IMR-90 (cell line): ENCODE measurements at regions not wholly inside any gene's neighbourhood (a gene's known extent, or its start where the extent isn't known, plus 50 kb on each side); places are given as distances from the start of the nearest gene placed in this dataset.

Experiments used
- ATAC-seq: fragments of 200-7000 bp; cut with Tn5 transposase; 2 replicates; pipeline ENCODE4 v1.9.1; 2020; ENCODE audit warnings: low read depth, mild to moderate bottlenecking, moderate library complexity
- BruUV-seq: library from RNA; stranded (reverse); fragments of 400-500 nt; replicated peaks from 2 replicates; lab custom pipeline; 2021; lab: Mats Ljungman, UMichigan
- CTCF ChIA-PET: fragments of 300-600 bp; formaldehyde crosslinking; extraction: SDS; loops from one replicate; lab custom pipeline; 2021; ENCODE audit warnings: antibody characterized with exemption; lab: Yijun Ruan, JAX
- POLR2A ChIA-PET: fragments of 300-600 bp; sonication (Branson Sonifier 250); formaldehyde crosslinking; loops from one replicate; lab custom pipeline; 2022; ENCODE audit warnings: antibody characterized with exemption; ENCODE audit not compliant: unreplicated experiment; lab: Charles Lee
- DNase-seq: peaks from one replicate; pipeline ENCODE4 v3.0.0; 2013
- H2AFZ ChIP-seq: replicated peaks from 2 replicates; pipeline ENCODE3; 2013; ENCODE audit warnings: low read length, mild to moderate bottlenecking; ENCODE audit not compliant: poor library complexity
- H2AK5ac ChIP-seq: 2 replicates; pipeline ENCODE4 v1.6.1; 2013; ENCODE audit warnings: low read depth, low read length, inconsistent platforms
- H2AK9ac ChIP-seq: replicated peaks from 2 replicates; pipeline ENCODE3; 2013; ENCODE audit warnings: mild to moderate bottlenecking, low read depth, low read length, moderate library complexity; ENCODE audit not compliant: poor library complexity
- H2BK120ac ChIP-seq: 2 replicates; pipeline ENCODE4 v1.6.1; 2013; ENCODE audit warnings: low read depth, low read length, inconsistent platforms
- H2BK15ac ChIP-seq: 3 replicates; pipeline ENCODE4 v1.6.1; 2013; ENCODE audit warnings: low read depth, low read length, inconsistent platforms
- H2BK20ac ChIP-seq: 2 replicates; pipeline ENCODE4 v1.6.1; 2013; ENCODE audit warnings: low read depth, mild to moderate bottlenecking, inconsistent platforms, low read length, moderate library complexity
- H2BK5ac ChIP-seq: 2 replicates; pipeline ENCODE4 v1.6.1; 2013; ENCODE audit warnings: mild to moderate bottlenecking, low read depth, low read length, inconsistent platforms; ENCODE audit not compliant: poor library complexity, severe bottlenecking
- H3K14ac ChIP-seq: replicated peaks from 2 replicates; pipeline ENCODE4 v1.6.1; 2013; ENCODE audit warnings: low read depth, low read length, inconsistent platforms
- H3K18ac ChIP-seq: 2 replicates; pipeline ENCODE4 v1.6.1; 2013; ENCODE audit warnings: low read depth, low read length, control low read depth
- H3K23ac ChIP-seq: 2 replicates; pipeline ENCODE4 v1.6.1; 2013; ENCODE audit warnings: low read depth, low read length, inconsistent platforms
- H3K27ac ChIP-seq: 2 replicates; pipeline ENCODE4 v1.5.1; 2013; ENCODE audit warnings: mild to moderate bottlenecking, control low read depth, low read length; ENCODE audit not compliant: insufficient read depth
- H3K27me3 ChIP-seq: 2 replicates; pipeline ENCODE4 v1.6.1; 2013; ENCODE audit warnings: low read length; ENCODE audit not compliant: control insufficient read depth, insufficient read depth
- H3K36me3 ChIP-seq: 2 replicates; pipeline ENCODE4 v1.6.1; 2013; ENCODE audit warnings: low read length, mixed read lengths; ENCODE audit not compliant: control insufficient read depth, insufficient read depth
- H3K4ac ChIP-seq: 2 replicates; pipeline ENCODE4 v1.6.1; 2013; ENCODE audit warnings: low read depth, low read length, inconsistent platforms
- H3K4me1 ChIP-seq: 2 replicates; pipeline ENCODE4 v1.6.1; 2013; ENCODE audit warnings: low read length, mixed read lengths; ENCODE audit not compliant: control insufficient read depth, insufficient read depth
- H3K4me2 ChIP-seq: 2 replicates; pipeline ENCODE4 v1.6.1; 2013; ENCODE audit warnings: low read depth, mild to moderate bottlenecking, control low read depth, low read length, moderate library complexity
- H3K4me3 ChIP-seq: 2 replicates; pipeline ENCODE4 v1.5.1; 2013; ENCODE audit warnings: low read depth, mild to moderate bottlenecking, control low read depth, low read length, moderate library complexity; ENCODE audit not compliant: insufficient read depth
- H3K56ac ChIP-seq: 2 replicates; pipeline ENCODE4 v1.6.1; 2013; ENCODE audit warnings: low read length, inconsistent platforms; ENCODE audit not compliant: insufficient read depth; ENCODE audit errors: extremely low read depth
- H3K79me1 ChIP-seq, 2 experiments: 2 replicates each; pipeline ENCODE4 v1.6.1; 2013; ENCODE audit warnings: low read length in 2 of 2, inconsistent platforms in 1 of 2, low read depth in 1 of 2
- H3K9ac ChIP-seq: 2 replicates; pipeline ENCODE4 v1.6.1; 2013; ENCODE audit warnings: low read depth, low read length, control low read depth
- H3K9me1 ChIP-seq: 2 replicates; pipeline ENCODE4 v1.6.1; 2013; ENCODE audit warnings: low read length, inconsistent platforms; ENCODE audit not compliant: insufficient read depth
- H3K9me3 ChIP-seq: 2 replicates; pipeline ENCODE4 v1.6.1; 2013; ENCODE audit warnings: low read length; ENCODE audit not compliant: control insufficient read depth, insufficient read depth
- H4K20me1 ChIP-seq: 2 replicates; pipeline ENCODE4 v1.6.1; 2013; ENCODE audit warnings: low read length, inconsistent platforms; ENCODE audit not compliant: insufficient read depth
- H4K5ac ChIP-seq: 2 replicates; pipeline ENCODE4 v1.6.1; 2013; ENCODE audit warnings: mild to moderate bottlenecking, low read depth, low read length, control low read depth
- H4K8ac ChIP-seq, 2 experiments: 2 replicates each; pipeline ENCODE4 v1.6.1; 2013; ENCODE audit warnings: low read depth in 2 of 2, low read length in 2 of 2, control low read depth in 1 of 2, inconsistent platforms in 1 of 2
- H4K91ac ChIP-seq: 2 replicates; pipeline ENCODE4 v1.6.1; 2013; ENCODE audit warnings: low read depth, low read length, inconsistent platforms; ENCODE audit not compliant: insufficient read depth
- CEBPB ChIP-seq: IDR thresholded peaks from 2 replicates; pipeline ENCODE4 v1.6.1; 2012; ENCODE audit warnings: low read depth, low read length, improper control_type of control experiment
- CTCF ChIP-seq: conservative IDR thresholded peaks from 2 replicates; pipeline ENCODE4 v1.5.1; 2012; ENCODE audit warnings: mild to moderate bottlenecking, low read depth, low read length, improper control_type of control experiment
- ELK1 ChIP-seq: fragments of 150-350 bp; IDR thresholded peaks from 2 replicates; pipeline ENCODE4 v1.6.1; 2016; ENCODE audit warnings: low read depth, mild to moderate bottlenecking, low read length, moderate library complexity, borderline replicate concordance
- FOS ChIP-seq: fragments of 150-350 bp; IDR thresholded peaks from 2 replicates; pipeline ENCODE4 v1.6.1; 2016; ENCODE audit warnings: low read depth, low read length
- MAFK ChIP-seq: IDR thresholded peaks from 2 replicates; pipeline ENCODE4 v1.6.1; 2012; ENCODE audit warnings: low read depth, low read length, improper control_type of control experiment
- MAZ ChIP-seq: IDR thresholded peaks from 2 replicates; pipeline ENCODE4 v1.6.1; 2012; ENCODE audit warnings: low read depth, mild to moderate bottlenecking, low read length, improper control_type of control experiment, moderate library complexity, borderline replicate concordance
- MXI1 ChIP-seq: IDR thresholded peaks from 2 replicates; pipeline ENCODE4 v1.6.1; 2012; ENCODE audit warnings: low read depth, mild to moderate bottlenecking, low read length, moderate library complexity, borderline replicate concordance
- NFE2L2 ChIP-seq: fragments of 150-350 bp; IDR thresholded peaks from 2 replicates; pipeline ENCODE4 v1.6.1; 2016; ENCODE audit warnings: low read depth, mild to moderate bottlenecking, low read length
- POLR2A ChIP-seq: IDR thresholded peaks from 2 replicates; pipeline ENCODE4 v1.6.1; 2012; ENCODE audit warnings: mild to moderate bottlenecking, low read depth, low read length
- RAD21 ChIP-seq: IDR thresholded peaks from 2 replicates; pipeline ENCODE4 v1.6.1; 2012; ENCODE audit warnings: low read length, improper control_type of control experiment
- RCOR1 ChIP-seq: IDR thresholded peaks from 2 replicates; pipeline ENCODE4 v1.6.1; 2012; ENCODE audit warnings: mild to moderate bottlenecking, low read length, improper control_type of control experiment; ENCODE audit not compliant: insufficient replicate concordance
- SMC3 ChIP-seq: fragments of 150-350 bp; IDR thresholded peaks from 2 replicates; pipeline ENCODE4 v1.6.1; 2016; ENCODE audit warnings: low read depth, mild to moderate bottlenecking, antibody characterized with exemption, low read length, moderate library complexity
- USF2 ChIP-seq: fragments of 150-350 bp; IDR thresholded peaks from 2 replicates; pipeline ENCODE4 v1.6.1; 2017; ENCODE audit warnings: mild to moderate bottlenecking, antibody characterized with exemption, low read length, low read depth
- whole genome bisulfite sequencing, 2 experiments: methylation state at CpG; one replicate each; pipeline versions ENCODE4 v1.1.5 to v1.1.7; 2013; ENCODE audit warnings: missing lambda C conversion rate in 2 of 2; ENCODE audit not compliant: insufficient read length in 1 of 2; ENCODE audit errors: extremely low coverage in 2 of 2; 5-methylcytosine and 5-hydroxymethylcytosine counted together
- dilution Hi-C: fragments of 300-500 bp; cut with HindIII; formaldehyde crosslinking; loops from one replicate; pipeline ENCODE4 v1.14.3; 2018; ENCODE audit warnings: low sequenced_read_pairs; ENCODE audit not compliant: unreplicated experiment
- in situ Hi-C: fragments of 300-500 bp; cut with MboI; formaldehyde crosslinking; loops from 3 replicates; pipeline ENCODE4 v1.14.3; 2019; ENCODE audit warnings: low sequenced_read_pairs, inconsistent platforms, mixed read lengths
- intact Hi-C: fragments of 100-400 bp; cut with micrococcal nuclease; formaldehyde crosslinking; loops from 2 replicates; pipeline ENCODE4 v1.10.0; 2022

GRCh38 chr6:159564456-159564855, 128.6 kb downstream of the SOD2 start:
- Histone ChIP-seq H2AK9ac (no peak overlapping the region), H3K14ac (no peak overlapping the region), H3K9me1 (no peaks in the 10 kb centered on the region), H3K4me3 (no peak overlapping the region), H2AK5ac (no peak overlapping the region), H2BK120ac (no peak overlapping the region), H3K18ac (no peak overlapping the region), H3K79me1 (no peaks in the 10 kb centered on the region), H4K8ac (no peak overlapping the region), H2AFZ (no peak overlapping the region), H3K36me3 (no peaks in the 10 kb centered on the region), H4K20me1 (no peaks in the 10 kb centered on the region), H2BK20ac (no peak overlapping the region), H3K4me2 (no peak overlapping the region), H3K23ac (no peak overlapping the region), H3K27me3 (no peaks in the 10 kb centered on the region; the same call in 1 of the 2 replicates), H3K27ac (no peak overlapping the region), H4K91ac (no peak overlapping the region), H3K9me3 (peaks cover 4% of the 10 kb centered on the region; the same call in 1 of the 2 replicates), H3K56ac (no peak overlapping the region), H2BK15ac (no peak overlapping the region), H3K9ac (no peak overlapping the region), H3K4ac (no peak overlapping the region), H2BK5ac (no peak overlapping the region), H4K5ac (no peak overlapping the region), H3K4me1 (no peaks in the 10 kb centered on the region)
- CTCF ChIA-PET: interaction anchor here (0.7 to 1.9 kb wide), 3 partner anchors 19 to 390 kb away, joined by 3 to 4 read pairs (median 3); no protein-coding TSS in a partner anchor
- no TSS peak for BruUV-seq
- DNase-seq (no peak), ATAC-seq (no peak)
- intact Hi-C loops (no loop called here), in situ Hi-C loops (no loop called here), dilution Hi-C loops (no loop called here)
- POLR2A ChIA-PET: no interaction called here
- TF ChIP-seq MXI1: no peak
- no peak for TF ChIP-seq NFE2L2
- no peak for TF ChIP-seq CTCF
- no peak for TF ChIP-seq ELK1
- no peak for TF ChIP-seq RCOR1
- TF ChIP-seq POLR2A: no peak
- TF ChIP-seq MAFK: no peak
- no peak for TF ChIP-seq FOS
- TF ChIP-seq USF2: no peak
- TF ChIP-seq RAD21: no peak
- no peak for TF ChIP-seq MAZ
- no peak for TF ChIP-seq SMC3
- no peak for TF ChIP-seq CEBPB
- no CpG with 5 or more reads among the region's 5 CpGs for WGBS, 2 experiments
